ENCODE measurements at regions not wholly inside any gene's neighbourhood (a gene's known extent, or its start where the extent isn't known, plus 50 kb on each side); places are given as distances from the start of the nearest gene placed in this dataset.

GRCh38 chr4:108263057-108263456 is 94.3 kb upstream of the LEF1 start:
- TF ChIP-seq, protein P1, sequence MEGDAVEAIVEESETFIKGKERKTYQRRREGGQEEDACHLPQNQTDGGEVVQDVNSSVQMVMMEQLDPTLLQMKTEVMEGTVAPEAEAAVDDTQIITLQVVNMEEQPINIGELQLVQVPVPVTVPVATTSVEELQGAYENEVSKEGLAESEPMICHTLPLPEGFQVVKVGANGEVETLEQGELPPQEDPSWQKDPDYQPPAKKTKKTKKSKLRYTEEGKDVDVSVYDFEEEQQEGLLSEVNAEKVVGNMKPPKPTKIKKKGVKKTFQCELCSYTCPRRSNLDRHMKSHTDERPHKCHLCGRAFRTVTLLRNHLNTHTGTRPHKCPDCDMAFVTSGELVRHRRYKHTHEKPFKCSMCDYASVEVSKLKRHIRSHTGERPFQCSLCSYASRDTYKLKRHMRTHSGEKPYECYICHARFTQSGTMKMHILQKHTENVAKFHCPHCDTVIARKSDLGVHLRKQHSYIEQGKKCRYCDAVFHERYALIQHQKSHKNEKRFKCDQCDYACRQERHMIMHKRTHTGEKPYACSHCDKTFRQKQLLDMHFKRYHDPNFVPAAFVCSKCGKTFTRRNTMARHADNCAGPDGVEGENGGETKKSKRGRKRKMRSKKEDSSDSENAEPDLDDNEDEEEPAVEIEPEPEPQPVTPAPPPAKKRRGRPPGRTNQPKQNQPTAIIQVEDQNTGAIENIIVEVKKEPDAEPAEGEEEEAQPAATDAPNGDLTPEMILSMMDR (conservative IDR thresholded peaks at IDR 0.05; ENCODE audit: low read length) = no peak
- no peak for TF ChIP-seq EZH2phosphoT487 (IDR thresholded peaks at IDR 0.05; ENCODE audit: borderline replicate concordance, low read depth, low read length)

All from OCI-LY7 (cell line).